ENCODE measurements at regions not wholly inside any gene's neighbourhood (a gene's known extent, or its start where the extent isn't known, plus 50 kb on each side); places are given as distances from the start of the nearest gene placed in this dataset.
"Not testable (repeated sequence)": the region's sequence is repeated elsewhere in the genome, so short reads cannot be mapped to it uniquely, and the experiment has no call there.

- DNase-seq: no peak
Observed at GRCh38 chr2:65778137-65778536, 345.7 kb upstream of the SPRED2 start.

GRCh38 chr2:65775839-65776238, 343.4 kb upstream of the SPRED2 start:
- no peak for DNase-seq

GRCh38 chr2:65767946-65768345, 335.5 kb upstream of the SPRED2 start:
- DNase-seq: no peak

GRCh38 chr2:65766768-65767267, 334.4 kb upstream of the SPRED2 start:
- no peak for DNase-seq

GRCh38 chr2:65765376-65765775, 333.0 kb upstream of the SPRED2 start:
- no peak for DNase-seq

- no peak for DNase-seq
Observed at GRCh38 chr2:65762068-65762467, 329.7 kb upstream of the SPRED2 start.

GRCh38 chr2:65754219-65754618, 321.8 kb upstream of the SPRED2 start:
- DNase-seq: no peak

GRCh38 chr2:65751408-65751807, 319.0 kb upstream of the SPRED2 start:
- DNase-seq: no peak

- no peak for DNase-seq
Observed at GRCh38 chr2:65749545-65749944, 317.1 kb upstream of the SPRED2 start.

- not testable (repeated sequence) for DNase-seq
Observed at GRCh38 chr2:65747875-65748274, 315.5 kb upstream of the SPRED2 start.

- DNase-seq: no peak
Observed at GRCh38 chr2:65746931-65747675, 314.7 kb upstream of the SPRED2 start.

GRCh38 chr2:65744477-65745200, 312.2 kb upstream of the SPRED2 start:
- DNase-seq: no peak

GRCh38 chr2:65742977-65743376, 310.6 kb upstream of the SPRED2 start:
- no peak for DNase-seq

GRCh38 chr2:65739927-65740326, 307.5 kb upstream of the SPRED2 start:
- DNase-seq: no peak

- DNase-seq: no peak
Observed at GRCh38 chr2:65737452-65738011, 305.1 kb upstream of the SPRED2 start.

GRCh38 chr2:65731476-65731875, 299.1 kb upstream of the SPRED2 start:
- no peak for DNase-seq

- no peak for DNase-seq
Observed at GRCh38 chr2:65730186-65730585, 297.8 kb upstream of the SPRED2 start.

- DNase-seq: no peak
Observed at GRCh38 chr2:65729246-65729645, 296.8 kb upstream of the SPRED2 start.

- DNase-seq: no peak
Observed at GRCh38 chr2:65728477-65729180, 296.2 kb upstream of the SPRED2 start.

GRCh38 chr2:65727816-65728215, 295.4 kb upstream of the SPRED2 start:
- peak in 1 of 3 donors; percentile 51 for DNase-seq

GRCh38 chr2:65727381-65727780, 295.0 kb upstream of the SPRED2 start:
- DNase-seq: peak; percentile 49 to 82 (median 73)

GRCh38 chr2:65724752-65725151, 292.4 kb upstream of the SPRED2 start:
- no peak for DNase-seq

- peak; percentile 73 to 87 (median 83) for DNase-seq
Observed at GRCh38 chr2:65724336-65724735, 291.9 kb upstream of the SPRED2 start.

Measured in suppressor macrophage treated with lipopolysaccharide for 1 hour (primary cell).